SU-DHL-6 (cell line): ENCODE measurements at regions not wholly inside any gene's neighbourhood (a gene's known extent, or its start where the extent isn't known, plus 50 kb on each side); places are given as distances from the start of the nearest gene placed in this dataset.

Experiments used
- H2AFZ ChIP-seq: fragments of 200-600 bp; sonication (generic); 2 replicates; pipeline ENCODE4 v1.6.1; 2014; ENCODE audit warnings: low read depth, mild to moderate bottlenecking, moderate library complexity, mixed read lengths, antibody characterized with exemption, low read length; ENCODE audit not compliant: severe bottlenecking
- H3F3A ChIP-seq: fragments of 200-600 bp; shearing (Covaris generic); 2 replicates; pipeline ENCODE4 v1.6.0; 2016; ENCODE audit warnings: antibody characterized with exemption, mild to moderate bottlenecking; ENCODE audit not compliant: insufficient read depth
- H3K27ac ChIP-seq: fragments of 200-600 bp; sonication (generic); 2 replicates; pipeline ENCODE4 v1.5.1; 2016; ENCODE audit warnings: low read depth, mild to moderate bottlenecking, low read length, moderate library complexity, mixed read lengths
- H3K27me3 ChIP-seq: fragments of 200-600 bp; sonication (generic), shearing (Covaris generic); 2 replicates; pipeline ENCODE4 v1.6.0; 2014; ENCODE audit warnings: mild to moderate bottlenecking, low read length
- H3K36me3 ChIP-seq: fragments of 200-600 bp; sonication (generic); 2 replicates; pipeline ENCODE4 v1.6.1; 2014; ENCODE audit warnings: mild to moderate bottlenecking, low read length, mixed read lengths
- H3K4me2 ChIP-seq: fragments of 300-600, 200-600 bp; shearing (Covaris generic), sonication (generic); 2 replicates; pipeline ENCODE4 v1.6.0; 2014; ENCODE audit warnings: low read length, low read depth, mild to moderate bottlenecking; ENCODE audit not compliant: poor library complexity, severe bottlenecking
- H3K4me3 ChIP-seq: fragments of 200-600 bp; sonication (generic); 2 replicates; pipeline ENCODE4 v1.5.1; 2014; ENCODE audit warnings: antibody characterized with exemption, low read length, mild to moderate bottlenecking, mixed read lengths; ENCODE audit not compliant: insufficient read depth, poor library complexity, severe bottlenecking
- H3K79me2 ChIP-seq: fragments of 200-600 bp; sonication (generic); 2 replicates; pipeline ENCODE4 v1.6.1; 2014; ENCODE audit warnings: mild to moderate bottlenecking, low read length, moderate library complexity; ENCODE audit not compliant: insufficient read depth
- H3K9ac ChIP-seq: fragments of 200-600 bp; sonication (generic); 2 replicates; pipeline ENCODE4 v1.7.0; 2014; ENCODE audit warnings: mild to moderate bottlenecking, low read length
- H3K9me2 ChIP-seq: fragments of 200-600 bp; sonication (generic); replicated peaks from 2 replicates; pipeline ENCODE4 v1.6.1; 2014; ENCODE audit warnings: low read length; ENCODE audit not compliant: insufficient read depth
- H3K9me3 ChIP-seq: fragments of 200-600 bp; sonication (generic); 2 replicates; pipeline ENCODE4 v1.6.1; 2014; ENCODE audit warnings: low read length, mixed read lengths; ENCODE audit not compliant: insufficient read depth
- H4K20me1 ChIP-seq: fragments of 200-600 bp; sonication (generic); 2 replicates; pipeline ENCODE4 v1.6.1; 2014; ENCODE audit warnings: low read depth, mild to moderate bottlenecking, antibody characterized with exemption, low read length, moderate library complexity, mixed read lengths
- CTCF ChIP-seq: fragments of 200-600 bp; sonication (generic); IDR thresholded peaks from one replicate; pipeline ENCODE4 v1.5.1; 2017; ENCODE audit warnings: antibody characterized with exemption, mild to moderate bottlenecking, low read length, moderate library complexity; ENCODE audit not compliant: insufficient read depth, poor library complexity, severe bottlenecking
- EZH2phosphoT487 ChIP-seq: fragments of 200-600 bp; sonication (generic), shearing (Covaris generic); conservative IDR thresholded peaks from 2 replicates; pipeline ENCODE4 v1.6.1; 2018; ENCODE audit warnings: mild to moderate bottlenecking, antibody characterized with exemption, low read length, moderate library complexity, mixed read lengths

- H3K9me3 ChIP-seq, result no peaks in the 10 kb centered on the region
- no peaks in the 10 kb centered on the region for H3F3A ChIP-seq
- no peak overlapping the region for H3K4me3 ChIP-seq
- H3K27ac ChIP-seq, result no peak overlapping the region
- H3K36me3 ChIP-seq, result no peaks in the 10 kb centered on the region
- no peaks in the 10 kb centered on the region for H3K9me2 ChIP-seq
- H3K27me3 ChIP-seq, result no peaks in the 10 kb centered on the region
- TF ChIP-seq EZH2phosphoT487 (no peak), CTCF (no peak)
- no peak overlapping the region for H3K9ac ChIP-seq
- H2AFZ ChIP-seq, result no peak overlapping the region
- no peaks in the 10 kb centered on the region for H3K79me2 ChIP-seq
- no peak overlapping the region for H3K4me2 ChIP-seq
- no peaks in the 10 kb centered on the region for H4K20me1 ChIP-seq
Measured at GRCh38 chr4:60575336-60575735, 624.8 kb upstream of the ADGRL3 start.

- Histone ChIP-seq H3K9me3 (no peaks in the 10 kb centered on the region), H2AFZ (no peak overlapping the region), H4K20me1 (no peaks in the 10 kb centered on the region)
Measured at GRCh38 chr4:60579335-60579734, 620.8 kb upstream of the ADGRL3 start.

DNA sequence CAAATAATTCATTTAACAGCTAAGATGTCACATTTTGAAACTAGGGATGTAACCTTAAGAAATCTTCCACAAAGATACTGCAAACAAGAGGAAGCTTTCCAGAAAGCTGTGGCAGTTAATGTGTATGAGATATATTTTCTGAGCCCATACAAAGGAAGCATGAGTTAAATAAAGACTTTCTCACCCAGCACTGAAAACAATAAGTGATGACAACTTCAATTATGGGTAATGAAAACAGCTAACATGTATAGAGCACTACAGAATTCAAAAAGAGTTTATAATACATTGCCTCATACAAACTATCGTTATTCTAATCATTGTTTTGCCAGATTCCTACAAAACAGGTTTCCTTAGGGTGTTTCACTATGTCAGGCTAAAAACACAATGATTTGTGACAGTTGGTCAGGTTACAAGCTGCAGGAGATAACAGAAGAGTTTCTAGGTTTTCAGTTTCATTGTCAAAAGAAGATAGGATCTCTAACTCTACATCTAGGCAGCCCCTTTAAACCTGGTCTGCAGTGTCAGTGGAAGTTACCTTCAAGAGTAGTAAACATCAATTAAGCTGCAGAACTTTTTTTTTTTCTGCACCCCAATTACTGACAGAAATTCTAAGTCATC, 618.1 kb upstream of the ADGRL3 start:
- Histone ChIP-seq H3K4me2 (no peak overlapping the region), H3K9me3 (no peaks in the 10 kb centered on the region), H4K20me1 (no peaks in the 10 kb centered on the region), H2AFZ (no peak overlapping the region), H3K4me3 (no peak overlapping the region), H3K36me3 (no peaks in the 10 kb centered on the region), H3K9me2 (no peaks in the 10 kb centered on the region), H3K27me3 (no peaks in the 10 kb centered on the region), H3K9ac (no peak overlapping the region), H3K79me2 (no peaks in the 10 kb centered on the region), H3F3A (no peaks in the 10 kb centered on the region), H3K27ac (no peak overlapping the region)
- TF ChIP-seq CTCF (no peak), EZH2phosphoT487 (no peak)

More at GRCh38 chr4:60579335-60579734, 620.8 kb upstream of the ADGRL3 start:
- Histone ChIP-seq H3K27ac (no peak overlapping the region), H3F3A (no peaks in the 10 kb centered on the region), H3K4me3 (no peak overlapping the region), H3K9ac (no peak overlapping the region), H3K79me2 (no peaks in the 10 kb centered on the region), H3K9me2 (no peaks in the 10 kb centered on the region), H3K4me2 (no peak overlapping the region), H3K27me3 (no peaks in the 10 kb centered on the region), H3K36me3 (no peaks in the 10 kb centered on the region)
- TF ChIP-seq CTCF (no peak), EZH2phosphoT487 (no peak)
